ENCODE measurements at regions not wholly inside any gene's neighbourhood (a gene's known extent, or its start where the extent isn't known, plus 50 kb on each side); places are given as distances from the start of the nearest gene placed in this dataset.

DNA sequence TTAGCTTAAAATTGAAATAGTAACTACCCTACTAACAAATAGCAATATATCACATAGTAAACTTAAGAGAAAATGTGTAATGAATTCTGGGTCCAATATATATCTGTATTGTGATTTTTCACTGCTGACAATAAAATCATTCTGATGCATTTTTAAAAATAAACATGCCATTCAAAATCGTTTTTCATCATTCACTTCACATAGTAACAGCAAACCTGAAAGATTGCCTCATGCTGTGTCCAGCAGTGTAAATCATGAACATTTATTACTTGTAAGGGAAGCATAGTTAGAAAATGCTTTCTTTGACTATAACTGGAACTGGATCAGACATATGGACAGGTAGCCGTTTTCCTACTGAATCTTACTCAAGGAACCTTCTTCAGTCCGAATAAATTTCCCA is 446.1 kb downstream of the UTRN start:
- no peak for DNase-seq
- no peaks in the 10 kb centered on the region for H3K27me3 ChIP-seq
- no peak overlapping the region for H3K4me3 ChIP-seq
- intact Hi-C loops (cut with DNase I) = no loop called here
- no peak overlapping the region for H3K27ac ChIP-seq
- H3K9me3 ChIP-seq = no peaks in the 10 kb centered on the region
- TF ChIP-seq, protein P1, sequence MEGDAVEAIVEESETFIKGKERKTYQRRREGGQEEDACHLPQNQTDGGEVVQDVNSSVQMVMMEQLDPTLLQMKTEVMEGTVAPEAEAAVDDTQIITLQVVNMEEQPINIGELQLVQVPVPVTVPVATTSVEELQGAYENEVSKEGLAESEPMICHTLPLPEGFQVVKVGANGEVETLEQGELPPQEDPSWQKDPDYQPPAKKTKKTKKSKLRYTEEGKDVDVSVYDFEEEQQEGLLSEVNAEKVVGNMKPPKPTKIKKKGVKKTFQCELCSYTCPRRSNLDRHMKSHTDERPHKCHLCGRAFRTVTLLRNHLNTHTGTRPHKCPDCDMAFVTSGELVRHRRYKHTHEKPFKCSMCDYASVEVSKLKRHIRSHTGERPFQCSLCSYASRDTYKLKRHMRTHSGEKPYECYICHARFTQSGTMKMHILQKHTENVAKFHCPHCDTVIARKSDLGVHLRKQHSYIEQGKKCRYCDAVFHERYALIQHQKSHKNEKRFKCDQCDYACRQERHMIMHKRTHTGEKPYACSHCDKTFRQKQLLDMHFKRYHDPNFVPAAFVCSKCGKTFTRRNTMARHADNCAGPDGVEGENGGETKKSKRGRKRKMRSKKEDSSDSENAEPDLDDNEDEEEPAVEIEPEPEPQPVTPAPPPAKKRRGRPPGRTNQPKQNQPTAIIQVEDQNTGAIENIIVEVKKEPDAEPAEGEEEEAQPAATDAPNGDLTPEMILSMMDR (IDR thresholded peaks at IDR 0.05) = no peak
- H3K4me1 ChIP-seq = no peaks in the 10 kb centered on the region
- no peak for ATAC-seq
- H3K36me3 ChIP-seq = peaks cover 0 to 36% of the 10 kb centered on the region in 2 donors

DNA sequence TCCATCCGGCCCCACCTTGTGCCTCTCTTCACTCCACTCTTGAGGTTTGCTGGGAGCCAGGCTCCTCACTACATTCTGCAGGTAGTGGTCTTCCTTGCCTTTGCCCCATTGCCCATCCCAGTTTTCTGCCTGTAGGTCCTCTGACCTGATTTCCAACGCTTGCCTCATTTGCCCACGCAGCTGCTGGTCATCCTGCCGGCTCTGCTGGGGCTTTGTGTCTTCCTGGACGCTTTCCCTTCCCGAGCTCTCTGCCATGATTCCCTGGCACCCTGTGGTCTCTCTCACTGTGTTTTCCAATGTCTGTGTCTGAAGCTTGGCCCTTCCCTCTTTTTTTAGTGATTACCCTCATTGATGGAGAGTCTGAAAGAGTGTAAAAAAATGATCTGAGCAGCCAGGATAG is 451.6 kb downstream of the UTRN start:
- Histone ChIP-seq H3K36me3 (peaks cover 0 to 26% of the 10 kb centered on the region in 2 donors), H3K4me1 (no peaks in the 10 kb centered on the region), H3K4me3 (no peak overlapping the region), H3K27me3 (no peaks in the 10 kb centered on the region), H3K27ac (no peak overlapping the region), H3K9me3 (no peaks in the 10 kb centered on the region)
- ATAC-seq = no peak
- no peak for DNase-seq
- intact Hi-C loops (cut with DNase I) = no loop called here
- TF ChIP-seq, protein P1 (IDR thresholded peaks at IDR 0.05) = no peak

DNA sequence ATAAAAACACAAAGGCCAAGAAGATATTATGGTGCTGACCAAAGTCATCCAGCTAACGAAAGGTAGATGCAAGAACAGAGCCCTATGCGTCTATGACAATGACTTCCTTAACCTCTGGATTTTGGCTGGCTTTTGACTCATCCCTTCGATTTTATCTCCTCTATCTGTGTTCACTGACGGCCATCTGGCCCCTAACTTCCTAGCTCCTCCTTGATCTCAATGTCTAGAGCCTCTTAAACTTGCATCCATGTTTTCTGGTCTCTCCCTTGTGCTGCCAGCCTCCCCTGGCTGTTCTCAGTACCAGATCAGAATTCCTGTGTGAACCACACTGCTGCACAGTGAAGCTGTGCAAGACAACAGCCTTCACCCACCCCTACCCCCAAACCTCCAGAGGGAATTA is 452.9 kb downstream of the UTRN start:
- TF ChIP-seq, protein P1 (IDR thresholded peaks at IDR 0.05) = no peak
- DNase-seq = no peak

DNA sequence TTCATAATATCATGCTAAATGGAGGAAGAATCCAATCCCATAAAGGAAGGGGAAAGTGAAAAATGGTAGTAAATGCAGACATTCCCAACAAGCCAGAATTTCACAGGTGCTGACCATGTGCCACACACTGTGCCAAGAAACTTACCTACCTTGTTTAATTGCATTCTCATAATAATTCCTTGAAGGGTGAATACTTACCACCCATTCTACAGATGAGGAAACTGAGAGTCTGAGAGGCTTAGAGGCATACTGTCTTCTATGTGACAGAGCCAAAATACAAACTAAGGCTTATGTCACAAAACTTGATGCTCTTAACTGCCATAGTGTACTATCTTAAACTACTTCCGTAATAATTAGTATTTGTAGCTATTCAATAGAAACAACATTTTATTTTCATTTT is 454.7 kb downstream of the UTRN start:
- Histone ChIP-seq H3K36me3 (peaks cover 0 to 4% of the 10 kb centered on the region in 2 donors), H3K9me3 (no peaks in the 10 kb centered on the region), H3K27ac (no peak overlapping the region), H3K27me3 (no peaks in the 10 kb centered on the region), H3K4me1 (no peaks in the 10 kb centered on the region), H3K4me3 (no peak overlapping the region)
- no peak for ATAC-seq
- intact Hi-C loops (cut with DNase I) = no loop called here
- TF ChIP-seq, protein P1 (IDR thresholded peaks at IDR 0.05) = no peak
- no peak for DNase-seq

More for the DNA sequence above, 452.9 kb downstream of the UTRN start:
- peaks cover 0 to 15% of the 10 kb centered on the region in 2 donors for H3K36me3 ChIP-seq
- no peaks in the 10 kb centered on the region for H3K27me3 ChIP-seq
- H3K27ac ChIP-seq = no peak overlapping the region
- intact Hi-C loops (cut with DNase I) = no loop called here
- H3K4me3 ChIP-seq = no peak overlapping the region
- H3K4me1 ChIP-seq = no peaks in the 10 kb centered on the region
- no peak for ATAC-seq
- H3K9me3 ChIP-seq = no peaks in the 10 kb centered on the region

DNA sequence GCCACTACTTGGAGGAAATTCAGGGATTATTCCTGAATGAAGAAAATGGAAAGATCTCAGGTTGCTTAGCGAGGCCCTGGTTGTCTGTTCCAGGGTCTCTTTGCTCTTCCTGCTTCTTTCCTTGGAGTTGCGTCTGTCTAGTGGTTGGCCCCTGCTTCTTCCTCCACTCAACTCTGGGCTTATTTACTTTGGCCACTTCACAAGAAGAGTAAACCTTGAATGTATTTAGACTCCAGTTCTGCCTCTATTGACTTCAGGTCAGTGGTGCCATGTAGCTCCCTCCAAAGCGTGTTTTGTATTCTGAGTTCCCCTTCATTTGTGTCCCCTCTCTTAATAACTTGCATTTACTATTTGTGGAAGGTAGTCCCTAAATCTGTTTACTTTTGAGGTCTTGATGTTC is 456.5 kb downstream of the UTRN start:
- TF ChIP-seq, protein P1 (IDR thresholded peaks at IDR 0.05) = no peak
- H3K9me3 ChIP-seq = no peaks in the 10 kb centered on the region
- H3K4me3 ChIP-seq = no peak overlapping the region
- no peaks in the 10 kb centered on the region for H3K4me1 ChIP-seq
- no peak overlapping the region for H3K27ac ChIP-seq
- peak; percentile 81 for ATAC-seq
- H3K27me3 ChIP-seq = no peaks in the 10 kb centered on the region
- peak in 1 of 4 donors; percentile 10 for DNase-seq
- peaks cover 0 to 6% of the 10 kb centered on the region in 2 donors for H3K36me3 ChIP-seq
- intact Hi-C loops (cut with DNase I) = no loop called here
